ENCODE measurements at regions not wholly inside any gene's neighbourhood (a gene's known extent, or its start where the extent isn't known, plus 50 kb on each side); places are given as distances from the start of the nearest gene placed in this dataset.

GRCh38 chr13:44172281-44172810 lies 201.3 kb upstream of the SERP2 start:
- Histone ChIP-seq H3K27ac (no peak overlapping the region), H3K4me3 (no peak overlapping the region)
- no peak for TF ChIP-seq CTCF (IDR thresholded peaks at IDR 0.05)
- no peak for DNase-seq (ENCODE audit: low spot score)

GRCh38 chr13:44174769-44175425 lies 198.7 kb upstream of the SERP2 start:
- H3K4me3 ChIP-seq, result no peak overlapping the region
- DNase-seq (ENCODE audit: low spot score), result no peak
- TF ChIP-seq CTCF (IDR thresholded peaks at IDR 0.05), result no peak
- peak overlapping the region; percentile 43 to 80 for H3K27ac ChIP-seq

GRCh38 chr13:44176173-44176572 lies 197.5 kb upstream of the SERP2 start:
- no peak for DNase-seq (ENCODE audit: low spot score)
- TF ChIP-seq CTCF (IDR thresholded peaks at IDR 0.05), result no peak
- Histone ChIP-seq H3K4me3 (no peak overlapping the region), H3K27ac (no peak overlapping the region)

- H3K27ac ChIP-seq, result no peak overlapping the region
- DNase-seq (ENCODE audit: low spot score), result no peak
- no peak for TF ChIP-seq CTCF (IDR thresholded peaks at IDR 0.05)
- H3K4me3 ChIP-seq, result no peak overlapping the region
Measured at GRCh38 chr13:44180876-44181536, 192.6 kb upstream of the SERP2 start.

GRCh38 chr13:44181931-44182330 lies 191.7 kb upstream of the SERP2 start:
- DNase-seq (ENCODE audit: low spot score), result no peak
- TF ChIP-seq CTCF (IDR thresholded peaks at IDR 0.05), result no peak
- no peak overlapping the region for H3K4me3 ChIP-seq
- H3K27ac ChIP-seq, result no peak overlapping the region

GRCh38 chr13:44184740-44185139 lies 188.9 kb upstream of the SERP2 start:
- no peak overlapping the region for H3K27ac ChIP-seq
- no peak overlapping the region for H3K4me3 ChIP-seq
- DNase-seq (ENCODE audit: low spot score), result no peak
- TF ChIP-seq CTCF (IDR thresholded peaks at IDR 0.05), result no peak

- no peak overlapping the region for H3K27ac ChIP-seq
- TF ChIP-seq CTCF (IDR thresholded peaks at IDR 0.05), result no peak
- DNase-seq (ENCODE audit: low spot score), result no peak
Measured at GRCh38 chr13:44188257-44188656, 185.4 kb upstream of the SERP2 start.

More at GRCh38 chr13:44188257-44188656, 185.4 kb upstream of the SERP2 start:
- no peak overlapping the region for H3K4me3 ChIP-seq
